ENCODE measurements at regions not wholly inside any gene's neighbourhood (a gene's known extent, or its start where the extent isn't known, plus 50 kb on each side); places are given as distances from the start of the nearest gene placed in this dataset.
A peak's percentile ranks its signal among the peaks of the same experiment; 100 is the strongest.

GRCh38 chr20:50386641-50386960 is 123.6 kb upstream of the PTPN1 start (continued):
- TF ChIP-seq E2F8 (IDR thresholded peaks at IDR 0.05; ENCODE audit: low read depth, partially characterized antibody) (no peak), ZNF395 (CRISPR knock-in tag; IDR thresholded peaks at IDR 0.05) (0 out of 2 replicates have a peak, but pooled peaks have one; percentile 4), E2F4 (CRISPR knock-in tag; IDR thresholded peaks at IDR 0.05; ENCODE audit: low read depth) (no peak), ZNF507 (tag; conservative IDR thresholded peaks at IDR 0.05) (no peak), NCOR1 (IDR thresholded peaks at IDR 0.05) (peak; percentile 45; the same call in 1 of the 2 replicates), ZBTB33 (CRISPR knock-in tag; IDR thresholded peaks at IDR 0.05) (no peak), ZBTB11 (CRISPR knock-in tag; IDR thresholded peaks at IDR 0.05) (peak in 1 of 3 experiments; percentile 30; a peak in 1 of 6 replicates), MCM7 (IDR thresholded peaks at IDR 0.05) (no peak), HOMEZ (CRISPR knock-in tag; IDR thresholded peaks at IDR 0.05) (no peak), SMARCE1 (IDR thresholded peaks at IDR 0.05) (peak; percentile 69; the same call in 1 of the 2 replicates), ZSCAN29 (IDR thresholded peaks at IDR 0.05) (no peak), TCF3 (CRISPR knock-in tag; IDR thresholded peaks at IDR 0.05) (peak; percentile 75; the same call in 1 of the 2 replicates)

All from K562 (cell line).